Pancreas (tissue), 10 donors: ENCODE measurements at regions not wholly inside any gene's neighbourhood (a gene's known extent, or its start where the extent isn't known, plus 50 kb on each side); places are given as distances from the start of the nearest gene placed in this dataset.

Experiments used
- ATAC-seq, 4 donors: fragments of 200-7000 bp; cut with Tn5 transposase; one replicate each; pipeline versions ENCODE4 v1.8.0 to v1.9.1; 2020; ENCODE audit warnings: mild to moderate bottlenecking in 4 of 4, moderate library complexity in 4 of 4
- DNase-seq, 6 donors: peaks; one replicate each; pipeline ENCODE4 v3.0.0-alpha.2; 2020
- FAIRE-seq: peaks from 2 replicates; lab custom pipeline; 2012; peaks lifted over from hg19 to GRCh38; lab: Jason Lieb, UNC
- H3K27ac ChIP-seq, 4 donors: fragments of 200-600 bp; sonication (generic); 1 replicate in 3 of 4; 2 replicates in 1 of 4; pipeline versions ENCODE4 v1.5.0 to v1.8.0; 2020
- H3K27me3 ChIP-seq, 4 donors: fragments of 200-600 bp; one replicate each; pipeline ENCODE4 v1.8.0; 2021
- H3K36me3 ChIP-seq, 3 donors: fragments of 200-600 bp; sonication (generic) in 1 of 3; one replicate each; pipeline versions ENCODE4 v1.5.0 to v1.8.0; 2020 to 2021
- H3K4me1 ChIP-seq, 3 donors: fragments of 200-600 bp; one replicate each; pipeline ENCODE4 v1.8.0; 2021
- H3K4me3 ChIP-seq, 4 donors: fragments of 200-600 bp; sonication (generic) in 2 of 4; one replicate each; pipeline versions ENCODE4 v1.5.0 to v1.8.0; 2020 to 2021
- H3K9me3 ChIP-seq, 4 donors: fragments of 200-600 bp; one replicate each; pipeline ENCODE4 v1.8.0; 2021
- CTCF ChIP-seq, 4 donors: fragments of 200-600 bp; sonication (generic) in 3 of 4; IDR thresholded peaks; one replicate each; pipeline versions ENCODE4 v1.5.0 to v1.8.0; 2021; ENCODE audit warnings: antibody characterized with exemption in 4 of 4
- WGBS, 2 donors: extraction: QIAGEN DNeasy Blood & Tissue Kit; methylation state at CpG; one replicate each; pipeline ENCODE4 v1.1.7; 2013; 5-methylcytosine and 5-hydroxymethylcytosine counted together
- intact Hi-C, 3 donors: fragments of 100-400 bp; cut with DNase I; formaldehyde crosslinking; loops; one replicate each; pipeline versions ENCODE4 v1.11.1 to v1.14.2; 2022
- donor health status: healthy with polysubstance abuse.
- donor health status: DM: no; HTN: no; CAD: no; lungs with moderate emphysema.
- donor health status: DM: no; HTN: no; CAD: no.
- donor health status: control.
- donor health status: control.
- donor health status: Bipolar disorder and iron deficiency.
- donor health status: DM: yes; HTN: yes; CAD: no.
- donor health status: DM: no; HTN: no; CAD: no.
- donor health status: DM: no; HTN: no; CAD: no.
- donor health status: DM: yes; HTN: yes; CAD: no.

- no peaks in the 10 kb centered on the region for H3K27me3 ChIP-seq
- WGBS, 2 donors: 61 to 69% methylated on average over 4 of the region's 4 CpGs
- no peaks in the 10 kb centered on the region for H3K9me3 ChIP-seq
- H3K4me3 ChIP-seq: no peak overlapping the region
- H3K27ac ChIP-seq: no peak overlapping the region
- no peak for TF ChIP-seq CTCF (IDR thresholded peaks at IDR 0.05)
- ATAC-seq (no peak), DNase-seq (no peak), FAIRE-seq (no peak)
- H3K36me3 ChIP-seq: no peaks in the 10 kb centered on the region
- intact Hi-C loops: no loop called here
- H3K4me1 ChIP-seq: no peaks in the 10 kb centered on the region
These were observed 254.9 kb downstream of the PAX3 start for GRCh38 chr2:222043897-222044296.

- FAIRE-seq: no peak
- no peak for ATAC-seq
- H3K27me3 ChIP-seq: no peaks in the 10 kb centered on the region
- TF ChIP-seq CTCF (IDR thresholded peaks at IDR 0.05): no peak
- no peak overlapping the region for H3K27ac ChIP-seq
- 41 to 42% methylated on average over 4 of the region's 4 CpGs for WGBS, 2 donors
- intact Hi-C loops: no loop called here
- H3K36me3 ChIP-seq: no peaks in the 10 kb centered on the region
- no peaks in the 10 kb centered on the region for H3K4me1 ChIP-seq
- H3K4me3 ChIP-seq: no peak overlapping the region
- no peaks in the 10 kb centered on the region for H3K9me3 ChIP-seq
- DNase-seq: no peak
These were observed 256.1 kb downstream of the PAX3 start for GRCh38 chr2:222042666-222043065.

- WGBS, 2 donors: 66 to 76% methylated on average over 2 of the region's 2 CpGs
- Histone ChIP-seq H3K4me1 (no peaks in the 10 kb centered on the region), H3K9me3 (no peaks in the 10 kb centered on the region), H3K27ac (no peak overlapping the region), H3K36me3 (no peaks in the 10 kb centered on the region), H3K27me3 (no peaks in the 10 kb centered on the region), H3K4me3 (no peak overlapping the region)
- no peak for ATAC-seq
- no peak for TF ChIP-seq CTCF (IDR thresholded peaks at IDR 0.05)
- no peak for DNase-seq
- no peak for FAIRE-seq
- intact Hi-C loops: no loop called here
These were observed 258.5 kb downstream of the PAX3 start for GRCh38 chr2:222040333-222040732.

GRCh38 chr2:222039821-222040220 lies 259.0 kb downstream of the PAX3 start:
- FAIRE-seq (no peak), ATAC-seq (no peak), DNase-seq (no peak)
- Histone ChIP-seq H3K36me3 (no peaks in the 10 kb centered on the region), H3K4me1 (no peaks in the 10 kb centered on the region), H3K27ac (no peak overlapping the region), H3K4me3 (no peak overlapping the region), H3K27me3 (no peaks in the 10 kb centered on the region), H3K9me3 (no peaks in the 10 kb centered on the region)
- WGBS, 2 donors: 40 to 43% methylated on average over 3 of the region's 3 CpGs
- intact Hi-C loops: no loop called here
- no peak for TF ChIP-seq CTCF (IDR thresholded peaks at IDR 0.05)

GRCh38 chr2:222038067-222038802 lies 260.6 kb downstream of the PAX3 start:
- no peaks in the 10 kb centered on the region for H3K36me3 ChIP-seq
- no peak overlapping the region for H3K27ac ChIP-seq
- no peak overlapping the region for H3K4me3 ChIP-seq
- TF ChIP-seq CTCF (IDR thresholded peaks at IDR 0.05): peak in 1 of 4 donors; percentile 8
- WGBS, 2 donors: 45 to 49% methylated on average over 4 of the region's 4 CpGs
- no peaks in the 10 kb centered on the region for H3K9me3 ChIP-seq
- no peak for DNase-seq
- H3K27me3 ChIP-seq: no peaks in the 10 kb centered on the region
- FAIRE-seq: peak; percentile 9
- H3K4me1 ChIP-seq: no peaks in the 10 kb centered on the region
- no peak for ATAC-seq
- intact Hi-C loops: no loop called here
